K562 (cell line): ENCODE measurements at regions not wholly inside any gene's neighbourhood (a gene's known extent, or its start where the extent isn't known, plus 50 kb on each side); places are given as distances from the start of the nearest gene placed in this dataset.

Experiments
- ATAC-seq: fragments of 200-7000 bp; cut with Tn5 transposase; 3 replicates; pipeline ENCODE4 v1.9.1; 2020; ENCODE audit warnings: moderate library complexity
- BruUV-seq: library from RNA; stranded (reverse); fragments of 400-500 nt; replicated peaks from 2 replicates; lab custom pipeline; 2021; lab: Mats Ljungman, UMichigan
- CTCF ChIA-PET: fragments of 300-600 bp; formaldehyde crosslinking; extraction: SDS; loops from one replicate; lab custom pipeline; 2021; ENCODE audit warnings: low intra/inter-chr PET ratio; lab: Yijun Ruan, JAX
- POLR2A ChIA-PET: fragments of 300-600, 350-650 bp; sonication (Branson Sonifier 250); formaldehyde crosslinking; extraction: SDS; loops from one replicate; lab custom pipeline; 2021; ENCODE audit warnings: antibody characterized with exemption, inconsistent platforms; lab: Yijun Ruan, JAX
- DNase-seq, 4 experiments: peaks; one replicate each; pipeline versions ENCODE4 v3.0.0 to v3.0.0-alpha.2; 2011 to 2018; ENCODE audit warnings: low spot score in 3 of 4, mixed read lengths in 3 of 4; ENCODE audit errors: extremely low read depth in 1 of 4
- FAIRE-seq: peaks from 2 replicates; lab custom pipeline; 2011; peaks lifted over from hg19 to GRCh38; lab: Jason Lieb, UNC
- H2AFZ ChIP-seq: 2 replicates; pipeline ENCODE4 v1.6.0; 2011; ENCODE audit warnings: low read depth, low read length, control low read depth, inconsistent platforms
- H3K27ac ChIP-seq: fragments of 200-600 bp; 3 replicates; pipeline ENCODE4 v1.8.0; 2011; ENCODE audit warnings: low read depth, mild to moderate bottlenecking, control low read depth, inconsistent platforms, low read length, moderate library complexity, mixed read lengths; ENCODE audit errors: extremely low read depth
- H3K27me3 ChIP-seq, 2 experiments: fragments of 300-600 bp in 1 of 2; 2 replicates in 1 of 2; 3 replicates in 1 of 2; pipeline versions ENCODE4 v1.6.0 to v1.8.0; 2011; ENCODE audit warnings: inconsistent platforms in 2 of 2, low read length in 2 of 2, mild to moderate bottlenecking in 1 of 2, mixed read lengths in 1 of 2, moderate library complexity in 1 of 2; ENCODE audit not compliant: control insufficient read depth in 2 of 2, insufficient read depth in 2 of 2
- H3K36me3 ChIP-seq: fragments of 300-600 bp; 3 replicates; pipeline ENCODE4 v1.8.0; 2011; ENCODE audit warnings: mild to moderate bottlenecking, low read length, inconsistent platforms; ENCODE audit not compliant: control insufficient read depth, insufficient read depth
- H3K4me1 ChIP-seq, 2 experiments: fragments of 200-600 bp in 1 of 2; replicated peaks in 1 of 2; 2 replicates in 1 of 2; 3 replicates in 1 of 2; pipeline versions ENCODE4 v1.5.1 to v1.8.0; 2011; ENCODE audit warnings: inconsistent platforms in 2 of 2, low read length in 2 of 2, mild to moderate bottlenecking in 1 of 2, mixed read lengths in 1 of 2, moderate library complexity in 1 of 2; ENCODE audit not compliant: control insufficient read depth in 2 of 2, insufficient read depth in 2 of 2
- H3K4me2 ChIP-seq: 2 replicates; pipeline ENCODE4 v1.6.1; 2011; ENCODE audit warnings: low read length, control low read depth, inconsistent platforms, mixed read lengths; ENCODE audit not compliant: insufficient read depth
- H3K4me3 ChIP-seq: fragments of 200-600 bp; sonication (generic), shearing (Covaris generic); 2 replicates; pipeline ENCODE4 v1.5.1; 2016; ENCODE audit warnings: control low read depth, inconsistent platforms
- H3K79me2 ChIP-seq: fragments of 200-600 bp; 3 replicates; pipeline ENCODE4 v1.8.0; 2011; ENCODE audit warnings: low read length, inconsistent platforms; ENCODE audit not compliant: control insufficient read depth, insufficient read depth
- H3K9ac ChIP-seq, 2 experiments: 2 replicates each; pipeline versions ENCODE4 v1.6.0 to v1.6.1; 2011; ENCODE audit warnings: low read depth in 2 of 2, low read length in 2 of 2, control low read depth in 1 of 2, inconsistent platforms in 1 of 2, mild to moderate bottlenecking in 1 of 2, mixed read lengths in 1 of 2; ENCODE audit not compliant: insufficient read depth in 1 of 2
- H3K9me1 ChIP-seq: one replicate; pipeline ENCODE4 v1.6.0; 2011; ENCODE audit warnings: inconsistent platforms, mild to moderate bottlenecking, low read length, moderate library complexity; ENCODE audit not compliant: control insufficient read depth, insufficient read depth
- H3K9me3 ChIP-seq: replicated peaks from 2 replicates; pipeline ENCODE4 v1.5.1; 2011; ENCODE audit warnings: low read depth, low read length, inconsistent platforms; ENCODE audit not compliant: control insufficient read depth, insufficient read depth
- H4K20me1 ChIP-seq: replicated peaks from 2 replicates; pipeline ENCODE4 v1.6.1; 2011; ENCODE audit warnings: low read length, inconsistent platforms, mixed read lengths; ENCODE audit not compliant: control insufficient read depth, insufficient read depth
- ELK3 ChIP-seq: fragments of 450-650 bp; formaldehyde crosslinking; IDR thresholded peaks from 2 replicates; pipeline ENCODE4 v1.4.0; 2020; ENCODE audit warnings: mild to moderate bottlenecking
- PRDM10 ChIP-seq: fragments of 450-650 bp; IDR thresholded peaks from 2 replicates; pipeline ENCODE4 v1.6.1; 2018; ENCODE audit not compliant: partially characterized antibody
- PRMT5 ChIP-seq: sonication (generic); formaldehyde crosslinking; IDR thresholded peaks from 2 replicates; pipeline ENCODE4 v1.5.0; 2020; ENCODE audit warnings: missing genetic modification reagents
- WGBS: fragments of 100-300 bp; shearing (Covaris generic); methylation state at CpG from one replicate; pipeline ENCODE4 v1.1.6; 2016; ENCODE audit warnings: low coverage, mixed read lengths; ENCODE audit not compliant: insufficient coverage; ENCODE audit errors: missing lambda C conversion rate; 5-methylcytosine and 5-hydroxymethylcytosine counted together
- in situ Hi-C: fragments of 300-500 bp; cut with MboI; formaldehyde crosslinking; loops from 4 replicates; pipeline ENCODE4 v1.15.0; 2018; ENCODE audit warnings: inconsistent platforms, mixed read lengths
- intact Hi-C: fragments of 100-400 bp; cut with micrococcal nuclease; formaldehyde crosslinking; loops from 2 replicates; pipeline ENCODE4 v1.14.2; 2022

GRCh38 chr2:731711-732110 is 54.5 kb upstream of the TMEM18 start (continued):
- TF ChIP-seq ELK3 (no peak), PRMT5 (CRISPR knock-in tag) (no peak)

- ATAC-seq (no peak), FAIRE-seq (no peak), DNase-seq (no peak)
- Histone ChIP-seq H3K4me3 (no peak overlapping the region), H4K20me1 (0 out of 2 replicates have a peak, but pooled peaks cover 3% of the 10 kb centered on the region), H3K4me2 (no peak overlapping the region), H2AFZ (no peak overlapping the region), H3K9ac (no peak overlapping the region), H3K36me3 (no peaks in the 10 kb centered on the region), H3K9me3 (no peaks in the 10 kb centered on the region), H3K9me1 (no peaks in the 10 kb centered on the region), H3K27ac (no peak overlapping the region), H3K4me1 (peaks cover 0 to 3% of the 10 kb centered on the region in 2 experiments; a peak in 1 of 5 replicates), H3K27me3 (peaks cover 4 to 39% of the 10 kb centered on the region in 2 experiments; a peak in 4 of 5 replicates), H3K79me2 (no peaks in the 10 kb centered on the region)
- no peak for TF ChIP-seq PRDM10
- 6% methylated on average over 10 of the region's 10 CpGs for WGBS
- in situ Hi-C loops = no loop called here
- POLR2A ChIA-PET = no interaction called here
- intact Hi-C loops = no loop called here
- CTCF ChIA-PET = no interaction called here
- no TSS peak for BruUV-seq
These were observed 52.2 kb upstream of the TMEM18 start for GRCh38 chr2:729376-729861.
